Adrenal gland (tissue), 9 donors: ENCODE measurements at regions not wholly inside any gene's neighbourhood (a gene's known extent, or its start where the extent isn't known, plus 50 kb on each side); places are given as distances from the start of the nearest gene placed in this dataset.

ENCODE experiments used
- DNase-seq, 7 donors: peaks; one replicate each; pipeline ENCODE4 v3.0.0-alpha.2; 2019 to 2020
- H3K27ac ChIP-seq, 5 donors: fragments of 200-600 bp; sonication (generic) in 4 of 5; 1 replicate in 3 of 5; 2 replicates in 2 of 5; pipeline versions ENCODE4 v1.5.1 to v1.8.0; 2016 to 2020; ENCODE audit warnings: mild to moderate bottlenecking in 1 of 5
- H3K27me3 ChIP-seq: fragments of 200-600 bp; 2 replicates; pipeline ENCODE4 v1.8.0; 2021
- H3K36me3 ChIP-seq, 2 donors: fragments of 200-600 bp; replicated peaks in 1 of 2; 1 replicate in 1 of 2; 2 replicates in 1 of 2; pipeline versions ENCODE4 v1.5.1 to v1.8.0; 2018 to 2022
- H3K4me1 ChIP-seq, 2 donors: fragments of 200-600 bp; replicated peaks in 1 of 2; 1 replicate in 1 of 2; 2 replicates in 1 of 2; pipeline versions ENCODE4 v1.5.1 to v1.8.0; 2018 to 2021
- H3K4me3 ChIP-seq, 4 donors: fragments of 200-600 bp; sonication (generic) in 3 of 4; one replicate each; pipeline ENCODE4 v1.5.1; 2016 to 2018
- H3K9me3 ChIP-seq, 3 donors: fragments of 200-600 bp; sonication (generic) in 1 of 3; replicated peaks in 1 of 3; 1 replicate in 2 of 3; 2 replicates in 1 of 3; pipeline versions ENCODE4 v1.5.1 to v1.8.0; 2016 to 2021
- CTCF ChIP-seq, 6 experiments: fragments of 450-650 bp in 4 of 6; fragments of 200-600 bp in 2 of 6; sonication (generic) in 1 of 6; IDR thresholded peaks; 1 replicate in 5 of 6; 2 replicates in 1 of 6; pipeline versions ENCODE4 v1.5.1 to v1.8.0; 2016 to 2021; ENCODE audit warnings: antibody characterized with exemption in 6 of 6, mild to moderate bottlenecking in 2 of 6, moderate library complexity in 1 of 6
- POLR2A ChIP-seq, 2 donors: fragments of 450-650 bp; IDR thresholded peaks; one replicate each; pipeline ENCODE4 v1.6.1; 2017; ENCODE audit warnings: antibody characterized with exemption in 2 of 2, mild to moderate bottlenecking in 2 of 2, moderate library complexity in 1 of 2
- WGBS, 4 donors: extraction: QIAGEN DNeasy Blood & Tissue Kit in 2 of 4; methylation state at CpG; one replicate each; pipeline versions ENCODE4 v1.1.5 to v1.1.7; 2013 to 2017; 5-methylcytosine and 5-hydroxymethylcytosine counted together
- intact Hi-C, 2 donors: fragments of 100-400 bp; cut with DNase I; formaldehyde crosslinking; loops; one replicate each; pipeline versions ENCODE4 v1.14.1 to v1.15.0; 2022 to 2023
- donor health status: healthy with polysubstance abuse.
- donor health status: Bipolar disorder and iron deficiency.
- donor health status: DM: yes; HTN: yes; CAD: no.
- donor health status: DM: no; HTN: no; CAD: no.
- donor health status: DM: no; HTN: no; CAD: no.

DNA sequence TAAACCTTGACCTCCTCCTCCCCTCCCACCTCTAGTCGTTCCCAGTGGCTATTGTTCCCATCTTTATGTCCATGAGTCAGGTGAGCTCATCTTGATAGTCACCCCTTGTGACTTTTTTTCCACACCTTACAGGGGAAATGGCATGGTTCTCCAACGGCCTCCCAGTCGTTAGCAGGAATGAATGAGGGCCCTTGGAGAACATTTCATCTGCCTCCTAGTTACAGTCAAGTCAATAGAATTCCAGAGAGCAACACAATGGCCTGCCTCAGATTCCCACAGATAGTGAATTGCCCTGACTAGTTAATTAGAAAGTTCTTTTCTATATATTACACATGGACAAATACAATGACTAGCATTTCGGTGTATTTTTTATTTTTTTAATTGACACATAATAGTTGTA lies 262.6 kb downstream of the ATPSCKMT start:
- no peaks in the 10 kb centered on the region for H3K9me3 ChIP-seq
- TF ChIP-seq CTCF (IDR thresholded peaks at IDR 0.05) (no peak), POLR2A (IDR thresholded peaks at IDR 0.05) (no peak)
- WGBS, 4 donors = 29 to 73% (median 70%) methylated on average over 4 of the region's 4 CpGs
- H3K4me3 ChIP-seq = no peak overlapping the region
- H3K4me1 ChIP-seq = no peaks in the 10 kb centered on the region
- no peak overlapping the region for H3K27ac ChIP-seq
- H3K36me3 ChIP-seq = no peaks in the 10 kb centered on the region
- H3K27me3 ChIP-seq = no peaks in the 10 kb centered on the region
- intact Hi-C loops = no loop called here
- no peak for DNase-seq

DNA sequence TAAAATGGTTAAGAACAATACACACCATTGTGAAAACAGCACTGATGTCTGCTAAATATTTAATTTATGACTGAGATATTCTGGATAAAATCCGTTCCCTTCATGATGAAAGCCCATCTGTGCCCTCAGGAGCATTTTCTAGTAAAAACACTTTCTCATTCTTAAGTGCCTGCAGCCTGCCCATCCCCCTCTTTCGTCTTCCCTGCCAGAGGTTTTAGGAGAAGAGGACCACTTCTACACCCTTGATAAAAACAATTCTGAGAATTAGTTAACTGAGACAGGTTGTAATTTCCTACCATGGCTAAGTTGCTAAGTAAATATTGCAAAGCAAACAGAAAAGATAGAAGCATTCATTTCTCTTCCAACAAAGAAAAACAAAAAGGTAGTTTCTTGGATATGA lies 272.6 kb downstream of the ATPSCKMT start:
- Histone ChIP-seq H3K27ac (no peak overlapping the region), H3K4me1 (no peaks in the 10 kb centered on the region), H3K27me3 (no peaks in the 10 kb centered on the region), H3K4me3 (no peak overlapping the region), H3K36me3 (no peaks in the 10 kb centered on the region), H3K9me3 (no peaks in the 10 kb centered on the region)
- WGBS, 4 donors = 49 to 57% (median 53%) methylated on average over 2 of the region's 2 CpGs
- intact Hi-C loops = no loop called here
- DNase-seq = no peak
- TF ChIP-seq CTCF (IDR thresholded peaks at IDR 0.05) (no peak), POLR2A (IDR thresholded peaks at IDR 0.05) (no peak)

GRCh38 chr5:9976621-9977020 lies 273.1 kb downstream of the ATPSCKMT start:
- H3K4me3 ChIP-seq = no peak overlapping the region
- H3K27ac ChIP-seq = no peak overlapping the region
- H3K9me3 ChIP-seq = no peaks in the 10 kb centered on the region
- H3K4me1 ChIP-seq = no peaks in the 10 kb centered on the region
- intact Hi-C loops = no loop called here
- no peaks in the 10 kb centered on the region for H3K36me3 ChIP-seq
- WGBS, 4 donors = 71 to 76% (median 75%) methylated on average over 3 of the region's 3 CpGs
- H3K27me3 ChIP-seq = no peaks in the 10 kb centered on the region
- DNase-seq = no peak
- no peak for TF ChIP-seq POLR2A (IDR thresholded peaks at IDR 0.05)
- TF ChIP-seq CTCF (IDR thresholded peaks at IDR 0.05) = no peak

- intact Hi-C loops = no loop called here
- DNase-seq = no peak
- H3K36me3 ChIP-seq = no peaks in the 10 kb centered on the region
- no peaks in the 10 kb centered on the region for H3K4me1 ChIP-seq
- TF ChIP-seq CTCF (IDR thresholded peaks at IDR 0.05) (no peak), POLR2A (IDR thresholded peaks at IDR 0.05) (no peak)
- H3K4me3 ChIP-seq = no peak overlapping the region
- H3K27ac ChIP-seq = no peak overlapping the region
- 87 to 96% (median 91%) methylated on average over 3 of the region's 3 CpGs for WGBS, 4 donors
- no peaks in the 10 kb centered on the region for H3K9me3 ChIP-seq
- no peaks in the 10 kb centered on the region for H3K27me3 ChIP-seq
These were observed 277.6 kb downstream of the ATPSCKMT start for GRCh38 chr5:9972059-9972458.
